ENCODE measurements at regions not wholly inside any gene's neighbourhood (a gene's known extent, or its start where the extent isn't known, plus 50 kb on each side); places are given as distances from the start of the nearest gene placed in this dataset.

GRCh38 chr6:145254649-145255401 lies 480.5 kb downstream of the EPM2A start:
- no peak for DNase-seq
- in situ Hi-C loops (cut with MboI; ENCODE audit: low pct_unique_long_range_greater_than_20kb, low sequenced_read_pairs) = no loop called here

GRCh38 chr6:145257704-145258103 lies 477.6 kb downstream of the EPM2A start:
- DNase-seq = no peak
- in situ Hi-C loops (cut with MboI; ENCODE audit: low pct_unique_long_range_greater_than_20kb, low sequenced_read_pairs) = no loop called here

- in situ Hi-C loops (cut with MboI; ENCODE audit: low pct_unique_long_range_greater_than_20kb, low sequenced_read_pairs) = no loop called here
- no peak for DNase-seq
Measured at GRCh38 chr6:145258122-145258521, 477.2 kb downstream of the EPM2A start.

GRCh38 chr6:145260484-145261175 lies 474.7 kb downstream of the EPM2A start:
- no peak for DNase-seq
- in situ Hi-C loops (cut with MboI; ENCODE audit: low pct_unique_long_range_greater_than_20kb, low sequenced_read_pairs) = no loop called here

GRCh38 chr6:145261758-145262157 lies 473.6 kb downstream of the EPM2A start:
- in situ Hi-C loops (cut with MboI; ENCODE audit: low pct_unique_long_range_greater_than_20kb, low sequenced_read_pairs) = no loop called here
- DNase-seq = no peak

GRCh38 chr6:145262771-145263170 lies 472.5 kb downstream of the EPM2A start:
- DNase-seq = no peak
- in situ Hi-C loops (cut with MboI; ENCODE audit: low pct_unique_long_range_greater_than_20kb, low sequenced_read_pairs) = no loop called here

GRCh38 chr6:145263778-145264211 lies 471.5 kb downstream of the EPM2A start:
- no peak for DNase-seq
- in situ Hi-C loops (cut with MboI; ENCODE audit: low pct_unique_long_range_greater_than_20kb, low sequenced_read_pairs) = no loop called here

GRCh38 chr6:145266432-145267075 lies 468.8 kb downstream of the EPM2A start:
- in situ Hi-C loops (cut with MboI; ENCODE audit: low pct_unique_long_range_greater_than_20kb, low sequenced_read_pairs) = no loop called here
- no peak for DNase-seq

- in situ Hi-C loops (cut with MboI; ENCODE audit: low pct_unique_long_range_greater_than_20kb, low sequenced_read_pairs) = no loop called here
Measured at GRCh38 chr6:145267076-145267867, 468.0 kb downstream of the EPM2A start.

GRCh38 chr6:145270464-145270863 lies 464.9 kb downstream of the EPM2A start:
- DNase-seq = no peak
- in situ Hi-C loops (cut with MboI; ENCODE audit: low pct_unique_long_range_greater_than_20kb, low sequenced_read_pairs) = no loop called here

More at GRCh38 chr6:145267076-145267867, 468.0 kb downstream of the EPM2A start:
- no peak for DNase-seq

- no peak for DNase-seq
- in situ Hi-C loops (cut with MboI; ENCODE audit: low pct_unique_long_range_greater_than_20kb, low sequenced_read_pairs) = no loop called here
Measured at GRCh38 chr6:145271040-145271439, 464.3 kb downstream of the EPM2A start.

GRCh38 chr6:145271577-145271976 lies 463.7 kb downstream of the EPM2A start:
- in situ Hi-C loops (cut with MboI; ENCODE audit: low pct_unique_long_range_greater_than_20kb, low sequenced_read_pairs) = no loop called here

GRCh38 chr6:145272246-145272645 lies 463.1 kb downstream of the EPM2A start:
- in situ Hi-C loops (cut with MboI; ENCODE audit: low pct_unique_long_range_greater_than_20kb, low sequenced_read_pairs) = no loop called here
- no peak for DNase-seq

More at GRCh38 chr6:145271577-145271976, 463.7 kb downstream of the EPM2A start:
- DNase-seq = no peak

GRCh38 chr6:145273136-145273535 lies 462.2 kb downstream of the EPM2A start:
- in situ Hi-C loops (cut with MboI; ENCODE audit: low pct_unique_long_range_greater_than_20kb, low sequenced_read_pairs) = no loop called here
- no peak for DNase-seq

- no peak for DNase-seq
- in situ Hi-C loops (cut with MboI; ENCODE audit: low pct_unique_long_range_greater_than_20kb, low sequenced_read_pairs) = no loop called here
Measured at GRCh38 chr6:145274083-145274482, 461.2 kb downstream of the EPM2A start.

GRCh38 chr6:145275019-145275418 lies 460.3 kb downstream of the EPM2A start:
- in situ Hi-C loops (cut with MboI; ENCODE audit: low pct_unique_long_range_greater_than_20kb, low sequenced_read_pairs) = no loop called here
- no peak for DNase-seq

GRCh38 chr6:145275787-145276186 lies 459.5 kb downstream of the EPM2A start:
- in situ Hi-C loops (cut with MboI; ENCODE audit: low pct_unique_long_range_greater_than_20kb, low sequenced_read_pairs) = no loop called here
- DNase-seq = no peak

- DNase-seq = no peak
- in situ Hi-C loops (cut with MboI; ENCODE audit: low pct_unique_long_range_greater_than_20kb, low sequenced_read_pairs) = no loop called here
Measured at GRCh38 chr6:145276756-145277155, 458.6 kb downstream of the EPM2A start.

- DNase-seq = no peak
- in situ Hi-C loops (cut with MboI; ENCODE audit: low pct_unique_long_range_greater_than_20kb, low sequenced_read_pairs) = no loop called here
Measured at GRCh38 chr6:145277358-145278086, 457.8 kb downstream of the EPM2A start.
